ENCODE measurements at regions not wholly inside any gene's neighbourhood (a gene's known extent, or its start where the extent isn't known, plus 50 kb on each side); places are given as distances from the start of the nearest gene placed in this dataset.

- DNase-seq, result no peak
Observed at GRCh38 chr5:161960314-161960713, 107.3 kb upstream of the GABRG2 start.

- DNase-seq, result peak; percentile 48
Observed at GRCh38 chr5:161966564-161966963, 101.0 kb upstream of the GABRG2 start.

- no peak for DNase-seq
Observed at GRCh38 chr5:161975350-161975749, 92.2 kb upstream of the GABRG2 start.

GRCh38 chr5:161988077-161988476, 79.5 kb upstream of the GABRG2 start:
- no peak for DNase-seq

Measured in skin of body (tissue), 1 donor.